Esophagus squamous epithelium (tissue), 4 donors: ENCODE measurements at regions not wholly inside any gene's neighbourhood (a gene's known extent, or its start where the extent isn't known, plus 50 kb on each side); places are given as distances from the start of the nearest gene placed in this dataset.

ENCODE experiments used
- CTCF ChIP-seq, 6 experiments: fragments of 450-650 bp in 4 of 6; fragments of 200-600 bp in 2 of 6; sonication (generic) in 2 of 6; IDR thresholded peaks; one replicate each; pipeline ENCODE4 v1.5.1; 2016 to 2019; ENCODE audit warnings: antibody characterized with exemption in 6 of 6, mild to moderate bottlenecking in 4 of 6, moderate library complexity in 4 of 6
- POLR2A ChIP-seq, 4 donors: fragments of 450-650 bp; IDR thresholded peaks; one replicate each; pipeline ENCODE4 v1.6.1; 2017; ENCODE audit warnings: antibody characterized with exemption in 4 of 4, mild to moderate bottlenecking in 4 of 4, moderate library complexity in 3 of 4

- TF ChIP-seq CTCF (IDR thresholded peaks at IDR 0.05) (no peak), POLR2A (IDR thresholded peaks at IDR 0.05) (no peak)
These were observed 773.8 kb downstream of the PLOD2 start for GRCh38 chr3:145387211-145387610.
